Spleen (tissue), 7 donors: ENCODE measurements at regions not wholly inside any gene's neighbourhood (a gene's known extent, or its start where the extent isn't known, plus 50 kb on each side); places are given as distances from the start of the nearest gene placed in this dataset.

Experiments used
- CTCF ChIP-seq, 11 experiments: fragments of 200-600 bp in 7 of 11; fragments of 450-650 bp in 4 of 11; sonication (generic) in 4 of 11; IDR thresholded peaks in 8 of 11; conservative IDR thresholded peaks in 3 of 11; 1 replicate in 7 of 11; 2 replicates in 4 of 11; pipeline versions ENCODE4 v1.4.0 to v1.8.0; 2016 to 2021; ENCODE audit warnings: antibody characterized with exemption in 11 of 11, inconsistent platforms in 4 of 11, mild to moderate bottlenecking in 1 of 11
- POLR2A ChIP-seq, 3 donors: fragments of 450-650 bp; IDR thresholded peaks; one replicate each; pipeline ENCODE4 v1.5.1; 2017; ENCODE audit warnings: antibody characterized with exemption in 3 of 3, mild to moderate bottlenecking in 1 of 3
- donor health status: DM: no; HTN: no; CAD: no; lungs with moderate emphysema.
- donor health status: DM: no; HTN: no; CAD: no.
- donor health status: DM: no; HTN: no; CAD: no.

- TF ChIP-seq CTCF (IDR thresholded peaks at IDR 0.05 in 8 of 11, conservative IDR thresholded peaks at IDR 0.05 in 3 of 11) = no peak
- TF ChIP-seq POLR2A (IDR thresholded peaks at IDR 0.05) = no peak
Measured at GRCh38 chr2:236644067-236644466, 74.4 kb downstream of the ACKR3 start.
